Lower lobe of right lung (tissue), 2 donors: ENCODE measurements at regions not wholly inside any gene's neighbourhood (a gene's known extent, or its start where the extent isn't known, plus 50 kb on each side); places are given as distances from the start of the nearest gene placed in this dataset.

ENCODE experiments used
- ATAC-seq, 2 donors: fragments of 200-7000 bp; cut with Tn5 transposase; one replicate each; pipeline ENCODE4 v1.9.1; 2020 to 2022; ENCODE audit warnings: mild to moderate bottlenecking in 2 of 2, moderate library complexity in 2 of 2
- DNase-seq: peaks from one replicate; pipeline ENCODE4 v3.0.0-alpha.2; 2020
- H3K27ac ChIP-seq: fragments of 200-600 bp; one replicate; pipeline ENCODE4 v1.8.0; 2022
- H3K27me3 ChIP-seq: fragments of 200-600 bp; one replicate; pipeline ENCODE4 v1.8.0; 2022; ENCODE audit warnings: low read depth
- H3K36me3 ChIP-seq: fragments of 200-600 bp; one replicate; pipeline ENCODE4 v1.8.0; 2022; ENCODE audit warnings: mild to moderate bottlenecking
- H3K4me1 ChIP-seq: fragments of 200-600 bp; one replicate; pipeline ENCODE4 v1.8.0; 2022
- H3K4me3 ChIP-seq: fragments of 200-600 bp; one replicate; pipeline ENCODE4 v1.8.0; 2022; ENCODE audit warnings: mild to moderate bottlenecking
- H3K9me3 ChIP-seq: fragments of 200-600 bp; one replicate; pipeline ENCODE4 v1.8.0; 2022
- CTCF ChIP-seq: fragments of 200-600 bp; IDR thresholded peaks from one replicate; pipeline ENCODE4 v1.8.0; 2022; ENCODE audit warnings: antibody characterized with exemption, mild to moderate bottlenecking
- intact Hi-C: fragments of 100-400 bp; cut with DNase I; formaldehyde crosslinking; loops from one replicate; pipeline ENCODE4 v1.11.0; 2022
- donor health status: DM: no; HTN: yes; CAD: no; lungs with severe emphysema.

GRCh38 chr2:155622443-155622842 lies 710.1 kb downstream of the NR4A2 start:
- H3K27ac ChIP-seq: no peak overlapping the region
- no peak for TF ChIP-seq CTCF
- H3K36me3 ChIP-seq: no peaks in the 10 kb centered on the region
- no peaks in the 10 kb centered on the region for H3K4me1 ChIP-seq
- intact Hi-C loops: no loop called here
- no peaks in the 10 kb centered on the region for H3K9me3 ChIP-seq
- ATAC-seq (no peak), DNase-seq (no peak)
- H3K27me3 ChIP-seq: no peaks in the 10 kb centered on the region
- no peak overlapping the region for H3K4me3 ChIP-seq

GRCh38 chr2:155600914-155601760 lies 731.4 kb downstream of the NR4A2 start:
- Histone ChIP-seq H3K27me3 (no peaks in the 10 kb centered on the region), H3K4me3 (no peak overlapping the region), H3K4me1 (no peaks in the 10 kb centered on the region), H3K27ac (no peak overlapping the region), H3K36me3 (no peaks in the 10 kb centered on the region), H3K9me3 (peaks cover 13% of the 10 kb centered on the region)
- intact Hi-C loops: no loop called here
- DNase-seq: no peak
- TF ChIP-seq CTCF: no peak
- ATAC-seq: peak in 1 of 2 donors; percentile 47

- intact Hi-C loops: no loop called here
Measured at GRCh38 chr2:155600296-155600695, 732.2 kb downstream of the NR4A2 start.

GRCh38 chr2:155599834-155600233 lies 732.7 kb downstream of the NR4A2 start:
- TF ChIP-seq CTCF: no peak
- Histone ChIP-seq H3K4me1 (no peaks in the 10 kb centered on the region), H3K36me3 (no peaks in the 10 kb centered on the region), H3K9me3 (peaks cover 14% of the 10 kb centered on the region), H3K27me3 (no peaks in the 10 kb centered on the region), H3K27ac (no peak overlapping the region), H3K4me3 (no peak overlapping the region)
- ATAC-seq (peak in 1 of 2 donors; percentile 15), DNase-seq (no peak)
- intact Hi-C loops: no loop called here

More at GRCh38 chr2:155600296-155600695, 732.2 kb downstream of the NR4A2 start:
- Histone ChIP-seq H3K4me1 (no peaks in the 10 kb centered on the region), H3K9me3 (peaks cover 14% of the 10 kb centered on the region), H3K4me3 (no peak overlapping the region), H3K27me3 (no peaks in the 10 kb centered on the region), H3K36me3 (no peaks in the 10 kb centered on the region), H3K27ac (no peak overlapping the region)
- no peak for TF ChIP-seq CTCF
- DNase-seq: no peak
- peak; percentile 11 to 39 for ATAC-seq

- DNase-seq (no peak), ATAC-seq (peak in 1 of 2 donors; percentile 25)
- Histone ChIP-seq H3K27me3 (no peaks in the 10 kb centered on the region), H3K4me1 (no peaks in the 10 kb centered on the region), H3K36me3 (no peaks in the 10 kb centered on the region), H3K27ac (no peak overlapping the region), H3K4me3 (no peak overlapping the region), H3K9me3 (no peaks in the 10 kb centered on the region)
- TF ChIP-seq CTCF: no peak
- intact Hi-C loops: no loop called here
Measured at GRCh38 chr2:155583674-155584195, 748.8 kb downstream of the NR4A2 start.
